Left ventricle myocardium inferior (tissue), 1 donor: ENCODE measurements at regions not wholly inside any gene's neighbourhood (a gene's known extent, or its start where the extent isn't known, plus 50 kb on each side); places are given as distances from the start of the nearest gene placed in this dataset.

ENCODE experiments used
- DNase-seq: peaks from one replicate; pipeline ENCODE4 v3.0.0-alpha.2; 2020
- H3K27ac ChIP-seq: fragments of 200-600 bp; replicated peaks from 2 replicates; pipeline ENCODE4 v1.8.0; 2021
- H3K27me3 ChIP-seq: fragments of 200-600 bp; 2 replicates; pipeline ENCODE4 v1.8.0; 2021; ENCODE audit warnings: low read depth
- H3K36me3 ChIP-seq: fragments of 200-600 bp; 2 replicates; pipeline ENCODE4 v1.8.0; 2021
- H3K4me1 ChIP-seq: fragments of 200-600 bp; 2 replicates; pipeline ENCODE4 v1.8.0; 2021
- H3K4me3 ChIP-seq: fragments of 200-600 bp; 2 replicates; pipeline ENCODE4 v1.8.0; 2021; ENCODE audit warnings: mild to moderate bottlenecking, moderate library complexity
- H3K9me3 ChIP-seq: fragments of 200-600 bp; replicated peaks from 2 replicates; pipeline ENCODE4 v1.8.0; 2021
- CTCF ChIP-seq: fragments of 200-600 bp; IDR thresholded peaks from 2 replicates; pipeline ENCODE4 v1.8.0; 2021; ENCODE audit warnings: antibody characterized with exemption, mild to moderate bottlenecking, borderline replicate concordance
- intact Hi-C: fragments of 100-400 bp; cut with micrococcal nuclease; formaldehyde crosslinking; loops from one replicate; pipeline ENCODE4 v1.11.0; 2022
- donor health status: DM: no; HTN: yes; CAD: no; lungs with severe emphysema.

DNA sequence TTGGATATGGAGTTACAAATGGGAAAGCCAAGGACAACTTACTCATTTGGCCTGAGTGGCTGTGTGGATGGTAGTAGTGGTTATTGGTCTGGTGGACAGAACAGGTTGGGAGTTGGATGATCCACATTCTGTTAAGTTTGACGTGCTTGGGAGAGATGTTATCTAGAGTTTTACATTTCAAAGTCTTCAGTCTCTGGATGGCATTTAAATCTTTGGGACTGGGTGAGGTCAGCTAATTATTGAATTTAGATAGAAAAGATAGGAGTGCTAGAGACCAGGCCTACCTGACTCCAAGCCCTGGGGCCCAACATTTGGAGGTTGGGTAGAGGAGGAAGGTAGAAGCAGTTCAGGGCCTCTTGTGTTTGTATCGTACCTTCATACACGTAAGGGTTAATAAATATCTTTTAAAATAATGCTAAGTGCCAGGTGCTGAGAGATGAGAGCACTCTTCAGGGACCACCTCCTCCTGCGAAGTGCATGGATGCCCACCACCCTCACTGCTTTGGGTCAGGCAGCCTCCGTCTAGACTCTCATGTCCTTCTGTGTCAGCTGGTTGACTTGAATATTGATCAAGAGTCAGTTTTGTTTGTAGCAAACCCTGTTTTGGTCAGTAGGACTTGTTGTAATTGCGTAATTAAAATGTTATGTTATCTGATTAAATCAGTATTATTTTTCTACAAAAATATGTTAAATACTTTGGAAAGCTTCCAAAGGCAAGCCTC, 460.4 kb upstream of the RGS6 start:
- Histone ChIP-seq H3K36me3 (no peaks in the 10 kb centered on the region), H3K9me3 (no peaks in the 10 kb centered on the region), H3K27me3 (no peaks in the 10 kb centered on the region), H3K4me1 (peaks cover 14% of the 10 kb centered on the region), H3K27ac (no peak overlapping the region), H3K4me3 (no peak overlapping the region)
- no peak for TF ChIP-seq CTCF
- DNase-seq = no peak
- intact Hi-C loops = no loop called here

DNA sequence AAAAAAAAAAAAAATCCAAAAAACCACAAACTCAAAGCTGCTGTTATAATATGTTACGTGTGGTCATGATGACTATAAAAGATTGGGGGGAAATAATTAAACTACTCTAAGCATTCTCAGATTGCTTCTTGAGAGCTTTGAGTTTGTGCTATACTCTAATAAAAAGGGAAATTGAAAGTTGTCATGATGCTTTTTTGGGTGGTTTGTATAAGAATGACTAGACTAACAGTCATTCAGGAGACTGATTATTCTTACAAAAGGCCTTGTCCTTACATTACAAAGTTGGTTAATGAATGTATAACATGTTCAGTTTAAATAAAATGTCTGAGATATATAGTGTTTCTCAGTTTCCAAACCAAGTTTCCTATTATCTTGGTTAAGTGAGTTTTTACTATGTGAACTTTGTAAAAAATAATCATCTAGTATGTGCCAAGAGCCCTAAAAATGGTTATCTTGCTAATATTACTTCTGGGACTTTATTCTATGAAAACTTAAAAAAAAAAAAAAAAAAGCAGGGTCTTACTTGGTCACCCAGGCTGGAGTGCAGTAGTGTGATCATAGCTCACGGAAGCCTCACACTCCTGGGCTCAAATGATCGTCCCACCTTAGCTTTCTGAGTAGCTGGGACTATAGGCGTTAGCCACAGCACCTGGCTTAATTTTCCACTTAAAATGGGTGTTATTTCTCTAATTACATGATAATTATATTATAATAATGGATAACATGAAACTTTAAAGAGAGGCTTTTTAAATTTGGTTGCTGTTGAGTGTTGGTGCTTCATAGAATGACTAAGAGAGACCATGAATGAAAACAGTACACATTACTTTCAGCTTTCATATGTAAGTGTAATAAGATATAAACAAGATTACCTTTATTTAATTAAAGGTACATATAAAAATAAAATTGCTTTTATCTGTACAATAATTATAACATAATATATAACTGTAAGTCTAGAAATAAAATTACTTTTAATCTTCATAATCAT, 459.6 kb upstream of the RGS6 start:
- Histone ChIP-seq H3K4me1 (peaks cover 7% of the 10 kb centered on the region), H3K36me3 (no peaks in the 10 kb centered on the region), H3K9me3 (no peaks in the 10 kb centered on the region), H3K27me3 (no peaks in the 10 kb centered on the region), H3K27ac (no peak overlapping the region), H3K4me3 (no peak overlapping the region)
- TF ChIP-seq CTCF = no peak
- no peak for DNase-seq
- intact Hi-C loops = no loop called here

- H3K4me1 ChIP-seq = peaks cover 7% of the 10 kb centered on the region
- intact Hi-C loops = no loop called here
These were observed 458.4 kb upstream of the RGS6 start for GRCh38 chr14:71473843-71474242.

DNA sequence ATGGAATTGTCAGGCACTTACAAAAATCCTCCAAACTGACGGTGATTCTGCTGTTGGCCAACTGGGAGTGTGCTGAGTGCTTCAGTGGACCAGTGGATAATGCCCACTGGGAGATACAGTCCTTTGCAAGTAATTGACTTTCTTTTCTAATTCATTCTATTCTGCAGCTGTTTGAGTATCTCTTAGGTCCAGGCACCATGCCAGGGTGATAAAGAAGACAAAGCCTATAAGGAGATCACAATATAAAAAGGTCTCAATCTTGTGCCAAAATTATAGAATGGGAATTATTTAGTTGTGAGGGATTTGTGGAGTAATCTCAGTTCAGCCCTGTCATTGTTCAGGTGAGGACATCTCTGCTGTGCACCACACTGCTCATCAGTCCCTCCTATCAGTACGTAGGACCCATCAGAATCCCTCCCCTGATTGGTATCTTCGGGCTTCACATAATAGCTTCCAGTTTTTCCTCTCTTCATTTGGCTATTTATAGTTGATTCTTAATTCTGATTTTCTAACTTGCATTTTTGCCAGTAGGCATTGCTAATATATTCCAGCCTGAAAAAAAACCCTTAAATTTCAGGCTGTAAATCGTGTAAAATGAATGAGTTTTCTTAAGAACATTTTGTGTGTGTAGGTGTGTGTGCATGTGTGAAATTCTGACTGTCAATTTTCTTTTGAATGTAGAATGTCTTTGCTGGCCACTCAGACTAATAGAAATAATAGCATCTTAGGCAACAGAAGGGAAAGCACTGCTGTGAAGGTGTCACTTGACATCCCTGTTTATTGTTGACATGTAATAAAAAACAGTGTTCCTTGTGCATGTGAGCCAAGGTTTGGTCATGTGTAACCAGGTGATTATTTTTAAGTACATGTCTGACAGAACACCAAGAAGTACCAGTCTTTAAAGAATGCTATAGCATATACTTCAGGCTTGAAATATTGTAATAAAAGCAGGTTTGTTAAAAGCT, 457.6 kb upstream of the RGS6 start:
- H3K4me1 ChIP-seq = peaks cover 7% of the 10 kb centered on the region
- no peak for DNase-seq
- no peak overlapping the region for H3K27ac ChIP-seq
- no peak overlapping the region for H3K4me3 ChIP-seq
- no peak for TF ChIP-seq CTCF
- H3K9me3 ChIP-seq = no peaks in the 10 kb centered on the region
- intact Hi-C loops = no loop called here
- no peaks in the 10 kb centered on the region for H3K27me3 ChIP-seq
- no peaks in the 10 kb centered on the region for H3K36me3 ChIP-seq

More at GRCh38 chr14:71473843-71474242, 458.4 kb upstream of the RGS6 start:
- Histone ChIP-seq H3K4me3 (no peak overlapping the region), H3K36me3 (no peaks in the 10 kb centered on the region), H3K9me3 (no peaks in the 10 kb centered on the region), H3K27ac (no peak overlapping the region), H3K27me3 (no peaks in the 10 kb centered on the region)
- no peak for TF ChIP-seq CTCF
- DNase-seq = no peak

DNA sequence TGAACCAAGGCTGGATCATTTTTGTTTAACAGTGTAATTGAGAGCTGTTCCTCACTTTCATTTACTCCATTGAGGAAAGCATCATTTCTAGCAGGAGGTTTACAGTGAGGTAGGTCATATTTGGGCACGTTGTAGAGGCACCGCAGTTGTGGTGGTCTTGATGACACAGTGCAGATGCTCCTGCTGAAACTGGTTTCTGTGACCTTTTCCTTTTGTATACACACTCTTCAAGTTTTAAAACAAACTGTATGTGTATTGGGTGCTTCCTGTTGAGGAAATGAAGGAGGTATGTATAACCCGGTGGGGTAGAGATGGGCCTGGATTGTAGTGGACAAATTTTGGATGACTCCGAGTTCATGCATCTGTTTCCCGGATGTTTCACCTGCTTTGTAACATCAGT, 456.3 kb upstream of the RGS6 start:
- no peak for TF ChIP-seq CTCF
- no peak for DNase-seq
- H3K27ac ChIP-seq = no peak overlapping the region
- H3K9me3 ChIP-seq = no peaks in the 10 kb centered on the region
- no peaks in the 10 kb centered on the region for H3K36me3 ChIP-seq
- H3K27me3 ChIP-seq = no peaks in the 10 kb centered on the region
- H3K4me3 ChIP-seq = no peak overlapping the region
- H3K4me1 ChIP-seq = peaks cover 7% of the 10 kb centered on the region
- intact Hi-C loops = no loop called here
